Fibroblast of gingiva (primary cell): ENCODE measurements at regions not wholly inside any gene's neighbourhood (a gene's known extent, or its start where the extent isn't known, plus 50 kb on each side); places are given as distances from the start of the nearest gene placed in this dataset.
A peak's percentile ranks its signal among the peaks of the same experiment; 100 is the strongest.

Experiments used
- DNase-seq: peaks from one replicate; pipeline ENCODE4 v3.0.0-alpha.2; 2011; ENCODE audit warnings: low read depth

DNA sequence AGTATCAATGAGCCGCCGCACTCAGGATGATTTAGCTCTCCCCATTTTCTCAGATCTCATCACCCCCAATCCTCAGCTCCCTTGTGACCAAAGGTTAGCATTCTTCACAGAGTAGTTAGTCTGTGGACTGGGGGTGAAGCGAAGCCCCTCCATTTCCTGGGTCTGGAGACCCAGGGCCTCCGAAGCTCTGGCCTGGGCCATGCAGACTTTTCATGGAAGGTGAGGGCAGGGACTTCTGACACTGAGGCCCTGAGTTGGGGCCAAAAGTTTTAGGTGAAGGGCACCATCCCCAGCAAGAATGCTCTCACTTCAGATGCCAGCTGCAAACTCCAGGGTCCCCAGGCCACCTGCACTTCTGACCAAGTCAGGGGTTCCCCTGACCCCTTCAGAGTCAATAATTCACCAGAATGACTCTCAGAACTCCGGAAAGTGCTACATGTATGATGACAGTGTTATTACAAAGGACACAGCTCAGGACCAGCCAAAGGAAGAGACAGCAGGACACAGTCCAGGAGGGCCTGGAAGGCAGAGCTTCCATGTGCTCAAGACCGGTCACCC, 65.7 kb upstream of the DUSP22 start:
- DNase-seq: no peak

DNA sequence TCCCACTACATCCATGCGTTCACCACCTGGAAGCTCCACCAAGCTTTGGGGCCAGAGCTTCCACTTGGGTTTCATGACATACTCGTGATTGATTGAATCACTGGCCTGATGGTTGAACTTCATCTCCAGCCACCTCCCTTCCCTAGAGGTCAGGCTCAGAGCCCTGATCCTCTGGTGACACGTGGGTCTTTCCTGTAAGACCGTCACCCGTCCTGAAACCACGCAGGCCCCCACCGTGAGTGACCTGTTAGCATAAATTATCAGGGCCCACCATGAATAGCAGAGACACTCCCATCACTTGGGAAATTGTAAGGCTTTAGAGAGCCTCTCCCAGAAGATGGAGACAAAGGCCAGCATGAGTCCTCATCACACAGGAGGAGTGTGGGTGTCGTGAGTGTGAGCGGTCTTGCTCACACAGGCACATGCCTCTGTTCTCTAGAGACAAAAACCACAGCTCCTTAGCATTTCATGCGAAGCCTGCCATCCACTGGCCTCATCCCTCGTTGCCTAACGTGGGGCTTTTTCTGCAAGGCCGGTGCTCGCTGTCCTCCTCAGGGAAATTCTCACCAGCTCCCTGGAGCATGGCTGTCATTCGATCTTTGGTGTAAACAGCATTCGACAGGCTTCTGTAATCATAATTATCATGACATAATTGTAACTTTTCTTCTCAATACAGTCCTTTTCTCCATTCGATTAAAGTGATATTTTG, 65.1 kb upstream of the DUSP22 start:
- peak; percentile 46 for DNase-seq

DNA sequence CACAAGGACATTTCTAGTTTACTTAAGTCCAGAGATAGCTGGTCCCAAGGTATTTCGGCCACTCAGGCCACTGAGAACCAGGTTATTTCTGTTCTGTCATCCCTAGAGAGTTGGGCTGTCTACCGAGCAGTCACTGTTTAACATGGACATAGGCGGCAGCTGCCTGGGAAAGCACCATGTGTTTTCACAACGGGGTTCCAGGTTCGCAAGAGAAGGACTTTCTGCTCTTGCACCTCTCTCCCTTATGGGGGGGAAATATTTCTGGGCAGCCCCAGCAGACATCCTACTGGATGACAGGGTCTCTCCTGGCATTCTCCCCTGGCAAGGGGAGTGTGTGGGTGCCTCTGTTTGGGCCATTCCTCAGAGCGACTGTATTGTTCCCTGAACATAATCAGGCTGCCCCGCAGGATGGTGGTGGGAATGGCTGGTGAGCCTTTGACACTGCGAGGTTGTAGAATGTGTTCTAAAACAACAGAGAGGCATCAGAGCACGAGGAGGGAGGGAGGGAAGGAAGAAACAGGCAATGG, 64.4 kb upstream of the DUSP22 start:
- DNase-seq: no peak

DNA sequence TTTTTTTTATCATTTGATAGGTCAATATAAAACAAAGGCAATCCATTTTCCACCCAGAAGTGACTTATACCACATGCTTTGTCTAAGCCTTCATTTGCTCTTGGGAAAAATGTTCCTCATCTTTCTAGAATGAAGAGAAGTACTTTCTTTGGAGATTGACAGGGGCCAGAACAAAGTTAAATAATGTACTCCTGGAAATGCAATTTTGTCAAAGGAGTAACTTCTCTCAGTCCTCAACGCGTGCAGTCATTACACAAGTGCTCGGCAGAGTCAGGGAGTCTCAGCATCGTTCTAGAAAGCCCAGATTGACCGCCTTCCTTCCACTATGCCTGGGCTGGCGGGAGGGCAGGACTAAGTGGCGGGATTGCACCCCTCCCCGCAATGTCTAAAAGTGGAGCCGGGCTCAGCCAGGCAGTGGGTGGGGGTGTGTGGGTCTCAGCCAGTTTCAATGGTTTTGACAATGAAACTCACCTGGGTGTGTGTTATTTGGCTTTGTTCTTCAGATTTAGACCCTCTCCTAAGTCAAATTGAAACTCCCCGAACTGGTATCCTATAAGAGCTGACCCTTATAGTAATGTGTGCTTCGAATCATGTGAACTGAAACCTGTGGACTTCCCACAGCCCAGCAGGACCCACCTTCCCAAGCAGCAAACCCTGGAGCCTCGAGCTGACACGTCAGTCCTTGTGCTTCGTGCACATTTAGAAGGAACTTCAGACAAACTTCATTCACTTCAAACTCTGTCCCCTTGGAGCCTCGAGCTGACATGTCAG, 63.2 kb upstream of the DUSP22 start:
- no peak for DNase-seq

DNA sequence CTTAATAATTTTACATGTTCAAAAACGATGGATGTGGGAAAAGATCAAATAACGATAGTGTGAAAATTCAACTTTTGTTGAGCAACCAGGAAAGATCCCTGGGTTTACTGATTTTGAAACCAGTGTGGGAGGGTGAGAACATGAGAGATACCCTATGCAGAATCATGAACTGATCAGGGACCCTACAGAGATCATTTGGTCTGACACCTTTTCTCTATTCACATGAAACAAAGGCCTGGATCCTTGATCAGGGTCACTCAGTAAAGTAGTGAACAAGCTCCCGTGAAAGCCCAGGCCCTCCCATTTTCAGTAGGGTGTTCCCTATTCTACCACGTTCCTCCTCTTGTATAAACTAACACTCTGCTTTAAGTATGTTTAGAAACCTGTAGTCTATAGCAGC, 60.5 kb upstream of the DUSP22 start:
- no peak for DNase-seq

DNA sequence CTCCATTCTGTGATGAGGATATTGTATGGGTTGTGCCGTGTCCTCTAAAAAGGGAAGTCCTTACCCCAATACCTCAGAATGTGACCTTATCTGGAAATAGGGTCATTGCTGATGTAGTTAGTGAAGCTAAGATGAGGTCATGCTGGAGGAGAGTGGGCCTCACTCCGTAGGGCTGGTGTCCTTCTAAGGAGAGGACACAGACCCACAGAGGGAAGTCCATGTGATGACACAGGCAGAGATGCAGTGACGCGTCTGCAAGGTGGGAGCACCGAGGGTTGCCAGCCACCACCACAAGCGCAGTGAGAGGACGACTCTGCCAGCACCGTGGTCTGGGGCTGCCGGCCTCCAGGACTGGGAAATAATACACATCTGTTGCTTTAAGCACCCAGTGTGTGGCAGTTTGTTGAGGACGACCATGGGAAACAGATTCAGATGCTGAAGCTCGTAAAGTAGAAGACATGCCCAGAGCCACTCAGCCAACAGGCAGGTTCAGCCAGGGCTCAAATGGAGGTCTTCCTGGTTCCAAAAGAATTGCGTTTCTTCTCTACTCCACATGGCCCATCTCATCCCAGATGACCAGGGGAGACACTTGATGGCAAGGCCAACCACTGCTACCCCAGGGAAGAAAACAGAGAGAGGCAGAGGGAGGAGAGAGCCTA, 59.2 kb upstream of the DUSP22 start:
- no peak for DNase-seq

DNA sequence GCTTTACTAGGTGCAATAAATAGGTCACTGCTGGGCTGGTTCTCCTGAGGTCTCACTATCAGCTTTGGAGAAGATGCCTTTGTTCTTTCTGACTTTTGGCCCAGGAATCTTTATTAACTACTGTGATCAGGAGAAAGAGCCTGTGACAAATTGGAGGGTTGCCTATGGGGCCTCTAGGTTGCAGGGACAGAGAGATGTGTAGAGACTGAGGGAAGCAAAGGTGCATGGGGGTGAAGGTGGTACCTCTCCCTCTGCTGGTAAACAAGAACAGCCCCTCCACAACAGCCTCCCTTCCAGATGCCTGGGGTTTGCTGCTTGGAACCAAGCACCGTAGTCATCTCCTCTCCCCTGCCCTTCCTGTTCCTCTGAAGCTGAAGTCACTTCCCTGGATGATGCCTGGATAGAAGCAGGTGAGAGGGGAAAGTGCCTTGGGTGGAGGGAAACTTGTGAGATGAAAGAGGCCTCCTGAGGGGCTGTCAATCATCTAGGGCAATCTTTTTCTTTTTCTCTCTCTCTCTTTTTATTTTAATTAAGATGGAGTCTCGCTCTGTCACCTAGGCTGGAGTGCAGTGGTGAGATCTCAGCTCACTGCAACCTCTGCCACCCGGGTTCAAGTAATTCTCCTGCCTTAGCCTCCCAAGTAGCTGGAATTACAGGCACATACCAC, 57.4 kb upstream of the DUSP22 start:
- DNase-seq: no peak

DNA sequence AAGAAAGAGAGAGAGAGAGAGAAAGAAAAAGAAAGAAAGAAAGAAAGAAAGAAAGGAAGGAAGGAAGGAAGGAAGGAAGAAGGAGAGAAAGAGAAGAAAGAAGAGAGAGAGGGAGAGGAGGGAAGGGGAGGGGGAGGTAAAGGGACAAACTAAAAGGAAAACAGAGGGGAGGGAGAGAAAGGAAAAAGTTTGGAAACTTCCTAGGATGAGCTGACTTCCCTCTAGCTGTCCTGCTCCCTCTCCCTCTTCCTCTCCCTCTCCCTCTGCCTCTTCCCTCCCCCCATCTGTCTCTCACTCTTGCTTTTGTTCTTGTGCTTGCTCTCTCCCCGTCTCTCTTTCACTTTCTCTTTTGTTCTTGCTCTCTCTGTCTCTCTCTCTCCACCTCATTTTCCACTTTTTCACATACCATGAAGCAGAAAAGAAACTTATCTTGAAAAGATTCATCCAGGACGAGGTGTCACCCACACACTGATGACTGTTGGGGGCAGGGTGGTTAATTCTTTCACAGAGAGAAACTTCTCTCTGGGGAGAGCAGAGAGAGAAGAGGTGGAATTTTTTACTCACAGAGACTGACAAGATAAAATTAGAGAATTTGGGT, 56.4 kb upstream of the DUSP22 start:
- peak; percentile 56 for DNase-seq

DNA sequence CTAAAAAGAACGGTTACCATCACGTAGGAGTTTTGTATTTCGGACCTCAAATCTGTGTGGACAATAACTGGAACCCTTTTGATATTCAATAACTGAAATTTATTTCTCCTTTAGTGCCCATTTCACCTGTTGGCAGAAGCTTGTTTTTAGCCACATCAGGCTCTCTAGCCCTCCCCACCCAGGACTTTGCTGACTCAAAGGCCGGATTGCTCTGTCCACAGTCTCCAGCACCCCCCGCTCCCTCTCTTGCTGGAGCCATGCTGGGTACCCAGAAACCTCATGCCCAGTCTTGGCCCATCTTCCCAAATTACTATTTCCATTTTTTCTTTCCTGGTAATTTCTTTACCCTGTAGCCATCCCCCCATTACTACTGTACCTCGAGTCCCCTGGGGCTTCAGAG, 55.8 kb upstream of the DUSP22 start:
- DNase-seq: no peak

DNA sequence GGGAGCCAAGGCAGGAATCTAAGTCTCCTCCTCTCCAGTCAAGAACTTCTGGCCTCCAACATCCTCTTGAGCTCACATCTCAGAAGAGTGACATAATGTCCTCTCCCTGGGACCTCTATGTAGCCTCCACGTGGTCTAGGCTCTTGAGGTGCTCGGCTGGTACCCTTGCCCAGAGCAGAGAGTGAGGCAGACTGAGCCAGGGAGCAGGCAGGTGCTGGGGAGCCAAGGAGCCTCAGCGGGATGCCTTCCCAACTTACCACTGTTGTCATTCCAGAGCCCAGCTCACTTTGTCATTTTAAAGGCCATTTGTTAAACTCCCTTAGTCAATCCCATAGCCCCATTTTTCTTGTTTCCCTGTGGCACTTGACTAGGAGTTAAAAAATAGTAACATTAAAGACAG, 52.1 kb upstream of the DUSP22 start:
- DNase-seq: no peak

DNA sequence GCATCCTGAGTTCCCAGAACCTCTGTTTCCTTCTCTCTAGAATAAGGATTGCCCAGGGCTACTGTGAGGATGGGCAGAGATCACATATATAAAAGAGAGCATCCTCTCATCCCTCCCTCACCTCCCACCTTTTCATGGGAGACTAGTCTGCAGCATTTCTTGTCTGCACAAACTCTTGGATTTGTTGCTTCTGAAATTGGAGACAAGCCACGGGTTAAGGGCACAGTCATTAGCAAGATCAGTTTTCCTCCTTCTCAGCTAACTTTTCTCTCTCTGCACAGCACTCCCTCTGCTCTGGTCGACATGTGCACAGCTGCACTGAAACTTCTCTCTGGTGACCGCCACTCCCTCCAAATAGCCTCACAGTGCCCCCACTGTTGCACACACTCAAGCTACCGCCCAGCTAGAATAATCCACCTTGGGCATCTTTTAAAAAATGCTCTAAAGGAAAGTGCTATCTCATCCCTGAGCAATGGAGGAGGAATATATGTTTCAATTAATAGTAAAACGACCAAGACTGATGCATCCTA, 50.9 kb upstream of the DUSP22 start:
- no peak for DNase-seq
